DND-41 (cell line): ENCODE measurements at regions not wholly inside any gene's neighbourhood (a gene's known extent, or its start where the extent isn't known, plus 50 kb on each side); places are given as distances from the start of the nearest gene placed in this dataset.

Experiments
- CTCF ChIP-seq: IDR thresholded peaks from 2 replicates; pipeline ENCODE4 v1.5.1; 2012; ENCODE audit warnings: borderline replicate concordance, low read length, moderate library complexity, mild to moderate bottlenecking; ENCODE audit not compliant: poor library complexity, severe bottlenecking; ENCODE audit errors: extremely low read depth
- EZH2 ChIP-seq: IDR thresholded peaks from 3 replicates; pipeline ENCODE4 v1.6.1; 2012; ENCODE audit warnings: borderline replicate concordance, low read depth, mild to moderate bottlenecking, moderate library complexity, low read length, inconsistent platforms; ENCODE audit not compliant: severe bottlenecking

GRCh38 chr10:121371836-121372235 lies 226.4 kb downstream of the FGFR2 start:
- TF ChIP-seq CTCF (no peak), EZH2 (no peak)
